ENCODE measurements at regions not wholly inside any gene's neighbourhood (a gene's known extent, or its start where the extent isn't known, plus 50 kb on each side); places are given as distances from the start of the nearest gene placed in this dataset.

- TF ChIP-seq, protein P1, sequence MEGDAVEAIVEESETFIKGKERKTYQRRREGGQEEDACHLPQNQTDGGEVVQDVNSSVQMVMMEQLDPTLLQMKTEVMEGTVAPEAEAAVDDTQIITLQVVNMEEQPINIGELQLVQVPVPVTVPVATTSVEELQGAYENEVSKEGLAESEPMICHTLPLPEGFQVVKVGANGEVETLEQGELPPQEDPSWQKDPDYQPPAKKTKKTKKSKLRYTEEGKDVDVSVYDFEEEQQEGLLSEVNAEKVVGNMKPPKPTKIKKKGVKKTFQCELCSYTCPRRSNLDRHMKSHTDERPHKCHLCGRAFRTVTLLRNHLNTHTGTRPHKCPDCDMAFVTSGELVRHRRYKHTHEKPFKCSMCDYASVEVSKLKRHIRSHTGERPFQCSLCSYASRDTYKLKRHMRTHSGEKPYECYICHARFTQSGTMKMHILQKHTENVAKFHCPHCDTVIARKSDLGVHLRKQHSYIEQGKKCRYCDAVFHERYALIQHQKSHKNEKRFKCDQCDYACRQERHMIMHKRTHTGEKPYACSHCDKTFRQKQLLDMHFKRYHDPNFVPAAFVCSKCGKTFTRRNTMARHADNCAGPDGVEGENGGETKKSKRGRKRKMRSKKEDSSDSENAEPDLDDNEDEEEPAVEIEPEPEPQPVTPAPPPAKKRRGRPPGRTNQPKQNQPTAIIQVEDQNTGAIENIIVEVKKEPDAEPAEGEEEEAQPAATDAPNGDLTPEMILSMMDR (IDR thresholded peaks at IDR 0.05; ENCODE audit: low read depth, low read length), result no peak
- no peak for TF ChIP-seq EZH2phosphoT487 (IDR thresholded peaks at IDR 0.05; ENCODE audit: low read depth)
These were observed 254.1 kb upstream of the GLI3 start for GRCh38 chr7:42491106-42491505.
